CD4-positive, alpha-beta T cell (primary cell): ENCODE measurements at regions not wholly inside any gene's neighbourhood (a gene's known extent, or its start where the extent isn't known, plus 50 kb on each side); places are given as distances from the start of the nearest gene placed in this dataset.

Experiments used
- ATAC-seq: fragments of 200-7000 bp; cut with Tn5 transposase; one replicate; pipeline ENCODE4 v1.10.0; 2022; ENCODE audit warnings: mild to moderate bottlenecking; ENCODE audit not compliant: poor library complexity
- CTCF ChIA-PET: fragments of 350-600 bp; sonication (Branson Sonifier 250); formaldehyde crosslinking; loops from one replicate; lab custom pipeline; 2021; ENCODE audit warnings: antibody characterized with exemption, inconsistent platforms; lab: Charles Lee
- POLR2A ChIA-PET: fragments of 350-600 bp; sonication (Branson Sonifier 250); formaldehyde crosslinking; loops from one replicate; lab custom pipeline; 2021; ENCODE audit warnings: antibody characterized with exemption, inconsistent platforms; lab: Charles Lee
- DNase-seq, 14 experiments: peaks; one replicate each; pipeline ENCODE4 v3.0.0-alpha.2; 2013 to 2020; ENCODE audit warnings: mixed read lengths in 2 of 14
- H3K27ac ChIP-seq, 2 donors: one replicate each; pipeline versions ENCODE4 v1.5.1 to v1.7.0; 2013; ENCODE audit warnings: low read length in 2 of 2, low read depth in 1 of 2, mild to moderate bottlenecking in 1 of 2
- H3K27me3 ChIP-seq, 2 experiments: 1 replicate in 1 of 2; 2 replicates in 1 of 2; pipeline versions ENCODE4 v1.6.1 to v1.7.0; 2013; ENCODE audit warnings: low read length in 2 of 2, control low read depth in 1 of 2, mild to moderate bottlenecking in 1 of 2, moderate library complexity in 1 of 2; ENCODE audit not compliant: insufficient read depth in 2 of 2, control insufficient read depth in 1 of 2
- H3K36me3 ChIP-seq: one replicate; pipeline ENCODE4 v1.6.1; 2013; ENCODE audit warnings: low read length, control low read depth; ENCODE audit not compliant: insufficient read depth
- H3K4me1 ChIP-seq: one replicate; pipeline ENCODE4 v1.6.1; 2013; ENCODE audit warnings: low read length, control low read depth; ENCODE audit not compliant: insufficient read depth
- H3K4me3 ChIP-seq: one replicate; pipeline ENCODE4 v1.5.1; 2013; ENCODE audit warnings: mild to moderate bottlenecking, low read length, moderate library complexity
- H3K9me3 ChIP-seq, 2 experiments: 1 replicate in 1 of 2; 2 replicates in 1 of 2; pipeline versions ENCODE4 v1.6.1 to v1.7.0; 2013; ENCODE audit warnings: low read length in 2 of 2, mild to moderate bottlenecking in 2 of 2, control low read depth in 1 of 2, moderate library complexity in 1 of 2; ENCODE audit not compliant: control insufficient read depth in 1 of 2, insufficient read depth in 1 of 2
- H3K27ac Mint-ChIP-seq: one replicate; pipeline ENCODE4 v1.8.0; 2020; ENCODE audit warnings: mixed read lengths
- H3K27me3 Mint-ChIP-seq: one replicate; pipeline ENCODE4 v1.8.0; 2021; ENCODE audit warnings: mixed read lengths
- H3K36me3 Mint-ChIP-seq: one replicate; pipeline ENCODE4 v1.8.0; 2021; ENCODE audit warnings: low read depth, mixed read lengths
- H3K4me1 Mint-ChIP-seq: one replicate; pipeline ENCODE4 v1.8.0; 2021; ENCODE audit warnings: low read depth, mixed read lengths
- H3K4me3 Mint-ChIP-seq: one replicate; pipeline ENCODE4 v1.8.0; 2020; ENCODE audit warnings: mild to moderate bottlenecking, mixed read lengths
- H3K9me3 Mint-ChIP-seq: one replicate; pipeline ENCODE4 v1.8.0; 2020; ENCODE audit warnings: mixed read lengths
- intact Hi-C, 2 experiments: fragments of 100-400 bp; cut with DNase I in 1 of 2; cut with micrococcal nuclease in 1 of 2; formaldehyde crosslinking; loops; one replicate each; pipeline versions ENCODE4 v1.15.1 to v1.9.0; 2023 to 2025; cut with DNase I, micrococcal nuclease
- TF ChIP-seq, protein P1 (sequence below): fragments of 200-600 bp; IDR thresholded peaks from one replicate; pipeline ENCODE4 v1.8.0; 2022; ENCODE audit warnings: antibody characterized with exemption, mild to moderate bottlenecking

DNA sequence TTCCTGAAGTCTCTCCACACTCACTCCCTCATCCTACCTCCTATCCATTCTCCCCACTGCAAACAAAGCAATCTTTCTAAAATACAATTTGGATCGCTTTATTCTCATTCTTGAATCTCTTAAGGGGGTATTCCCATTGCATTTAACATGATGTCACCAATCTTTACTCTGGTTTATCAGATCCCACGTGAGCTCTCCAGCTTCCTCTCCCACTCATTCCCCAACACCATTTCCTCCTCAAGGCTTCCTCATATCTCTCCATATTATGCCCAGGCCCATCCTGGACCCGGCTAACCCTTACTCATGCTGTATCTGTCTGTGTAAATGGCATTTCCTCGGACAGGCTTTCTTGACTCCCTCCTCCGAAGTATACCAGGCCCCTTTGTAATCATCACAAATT lies 165.0 kb downstream of the CD47 start:
- H3K4me3 ChIP-seq: no peak overlapping the region
- no peak overlapping the region for H3K27ac ChIP-seq
- H3K27me3 ChIP-seq: peaks cover under 1 to 8% of the 10 kb centered on the region in 2 experiments
- H3K4me1 ChIP-seq: peaks cover 16% of the 10 kb centered on the region
- Mint-ChIP-seq H3K27me3 (peaks cover 4% of the 10 kb centered on the region), H3K27ac (no peak overlapping the region), H3K4me1 (peaks cover 14% of the 10 kb centered on the region), H3K4me3 (no peak overlapping the region), H3K36me3 (no peaks in the 10 kb centered on the region), H3K9me3 (no peaks in the 10 kb centered on the region)
- no peak for ATAC-seq
- no peak for DNase-seq
- CTCF ChIA-PET: interaction anchor here (0.7 to 1.2 kb wide), 2 partner anchors 10 to 249 kb away, joined by 4 to 5 read pairs; no protein-coding TSS in a partner anchor
- no peaks in the 10 kb centered on the region for H3K9me3 ChIP-seq
- TF ChIP-seq, protein P1, sequence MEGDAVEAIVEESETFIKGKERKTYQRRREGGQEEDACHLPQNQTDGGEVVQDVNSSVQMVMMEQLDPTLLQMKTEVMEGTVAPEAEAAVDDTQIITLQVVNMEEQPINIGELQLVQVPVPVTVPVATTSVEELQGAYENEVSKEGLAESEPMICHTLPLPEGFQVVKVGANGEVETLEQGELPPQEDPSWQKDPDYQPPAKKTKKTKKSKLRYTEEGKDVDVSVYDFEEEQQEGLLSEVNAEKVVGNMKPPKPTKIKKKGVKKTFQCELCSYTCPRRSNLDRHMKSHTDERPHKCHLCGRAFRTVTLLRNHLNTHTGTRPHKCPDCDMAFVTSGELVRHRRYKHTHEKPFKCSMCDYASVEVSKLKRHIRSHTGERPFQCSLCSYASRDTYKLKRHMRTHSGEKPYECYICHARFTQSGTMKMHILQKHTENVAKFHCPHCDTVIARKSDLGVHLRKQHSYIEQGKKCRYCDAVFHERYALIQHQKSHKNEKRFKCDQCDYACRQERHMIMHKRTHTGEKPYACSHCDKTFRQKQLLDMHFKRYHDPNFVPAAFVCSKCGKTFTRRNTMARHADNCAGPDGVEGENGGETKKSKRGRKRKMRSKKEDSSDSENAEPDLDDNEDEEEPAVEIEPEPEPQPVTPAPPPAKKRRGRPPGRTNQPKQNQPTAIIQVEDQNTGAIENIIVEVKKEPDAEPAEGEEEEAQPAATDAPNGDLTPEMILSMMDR: no peak
- POLR2A ChIA-PET: interaction anchor here (0.8 kb wide), 1 partner anchor 16 kb away, joined by 3 read pairs; no protein-coding TSS in a partner anchor
- no peaks in the 10 kb centered on the region for H3K36me3 ChIP-seq
- intact Hi-C loops: loop anchor here (2.0 to 10.0 kb wide), 5 partner anchors 254 to 689 kb away; partner anchors contain the start of gene IFT57 (in 1 of the 2)

- Histone ChIP-seq H3K4me3 (no peak overlapping the region), H3K4me1 (no peaks in the 10 kb centered on the region), H3K36me3 (no peaks in the 10 kb centered on the region), H3K27me3 (peaks cover 6 to 11% of the 10 kb centered on the region in 2 experiments), H3K27ac (no peak overlapping the region), H3K9me3 (no peaks in the 10 kb centered on the region)
- DNase-seq: no peak
- Mint-ChIP-seq H3K36me3 (no peaks in the 10 kb centered on the region), H3K9me3 (no peaks in the 10 kb centered on the region), H3K4me3 (no peak overlapping the region), H3K4me1 (no peaks in the 10 kb centered on the region), H3K27ac (no peak overlapping the region), H3K27me3 (peaks cover 28% of the 10 kb centered on the region)
- POLR2A ChIA-PET: no interaction called here
- ATAC-seq: no peak
- intact Hi-C loops: loop anchor here in 1 of 2 experiments (10.0 kb wide), 2 partner anchors 256 to 304 kb away; partner anchors contain the start of gene IFT57
- TF ChIP-seq, protein P1: no peak
- CTCF ChIA-PET: no interaction called here
These were observed 169.8 kb downstream of the CD47 start for GRCh38 chr3:107921038-107921437.

DNA sequence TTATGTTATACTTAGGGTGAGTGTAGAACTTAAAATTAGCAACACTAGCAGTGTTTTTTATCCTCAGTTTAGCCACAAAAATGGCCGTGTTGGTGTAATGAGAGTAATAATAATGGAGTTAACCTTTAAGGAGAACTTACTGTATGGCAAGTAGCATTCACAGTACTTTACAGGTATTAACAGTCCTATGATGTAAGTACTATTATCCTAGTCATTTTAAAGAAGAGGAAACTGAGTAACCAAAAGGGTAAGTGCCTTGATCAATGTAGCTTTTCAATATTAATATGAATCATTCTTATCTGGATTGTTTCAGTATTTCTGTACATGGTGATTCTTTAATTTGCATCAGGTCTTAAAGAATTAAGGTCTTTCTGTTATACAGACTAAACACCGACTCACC lies 170.3 kb downstream of the CD47 start:
- H3K4me3 Mint-ChIP-seq: no peak overlapping the region
- H3K4me1 Mint-ChIP-seq: no peaks in the 10 kb centered on the region
- H3K27me3 Mint-ChIP-seq: peaks cover 32% of the 10 kb centered on the region
- H3K9me3 Mint-ChIP-seq: no peaks in the 10 kb centered on the region
- no peak for ATAC-seq
- TF ChIP-seq, protein P1: no peak
- no peak for DNase-seq
- no peaks in the 10 kb centered on the region for H3K36me3 Mint-ChIP-seq
- H3K27ac Mint-ChIP-seq: no peak overlapping the region
- H3K36me3 ChIP-seq: no peaks in the 10 kb centered on the region
- intact Hi-C loops: loop anchor here in 1 of 2 experiments (10.0 kb wide), 2 partner anchors 256 to 304 kb away; partner anchors contain the start of gene IFT57
- H3K4me1 ChIP-seq: no peaks in the 10 kb centered on the region
- CTCF ChIA-PET: no interaction called here
- POLR2A ChIA-PET: interaction anchor here (1.8 kb wide), 1 partner anchor 10 kb away, joined by 6 read pairs; no protein-coding TSS in a partner anchor
- peaks cover 6 to 11% of the 10 kb centered on the region in 2 experiments for H3K27me3 ChIP-seq
- no peaks in the 10 kb centered on the region for H3K9me3 ChIP-seq
- H3K27ac ChIP-seq: no peak overlapping the region
- no peak overlapping the region for H3K4me3 ChIP-seq
